ENCODE measurements at regions not wholly inside any gene's neighbourhood (a gene's known extent, or its start where the extent isn't known, plus 50 kb on each side); places are given as distances from the start of the nearest gene placed in this dataset.

DNA sequence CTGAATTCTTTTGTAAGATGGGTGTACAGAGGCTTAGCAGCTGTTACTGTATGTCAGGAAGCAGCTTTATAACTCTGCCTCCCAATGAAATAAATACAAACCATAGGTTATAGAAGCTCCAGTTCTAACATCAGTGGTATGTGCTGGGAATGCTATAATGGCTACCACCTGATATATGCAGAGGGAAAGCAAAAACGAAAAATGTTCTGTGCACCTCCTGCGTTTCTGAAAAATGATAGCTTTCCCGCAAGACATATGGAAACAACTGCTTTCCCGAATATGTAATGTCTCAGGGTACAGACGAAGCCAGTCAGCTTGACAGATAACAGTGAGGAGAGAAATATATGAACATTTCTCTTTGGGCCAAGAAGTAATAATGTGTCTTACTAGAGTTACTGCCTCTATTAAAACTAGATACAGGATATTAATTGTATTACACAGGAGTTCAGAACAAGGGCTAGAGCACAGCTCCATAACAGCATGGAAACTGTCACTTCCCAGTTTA, 517.0 kb upstream of the NRSN1 start:
- Histone ChIP-seq H3K36me3 (ENCODE audit: control insufficient read depth, insufficient read depth, low read length) (no peaks in the 10 kb centered on the region), H3K4me3 (ENCODE audit: low read depth, low read length) (no peak overlapping the region)

DNA sequence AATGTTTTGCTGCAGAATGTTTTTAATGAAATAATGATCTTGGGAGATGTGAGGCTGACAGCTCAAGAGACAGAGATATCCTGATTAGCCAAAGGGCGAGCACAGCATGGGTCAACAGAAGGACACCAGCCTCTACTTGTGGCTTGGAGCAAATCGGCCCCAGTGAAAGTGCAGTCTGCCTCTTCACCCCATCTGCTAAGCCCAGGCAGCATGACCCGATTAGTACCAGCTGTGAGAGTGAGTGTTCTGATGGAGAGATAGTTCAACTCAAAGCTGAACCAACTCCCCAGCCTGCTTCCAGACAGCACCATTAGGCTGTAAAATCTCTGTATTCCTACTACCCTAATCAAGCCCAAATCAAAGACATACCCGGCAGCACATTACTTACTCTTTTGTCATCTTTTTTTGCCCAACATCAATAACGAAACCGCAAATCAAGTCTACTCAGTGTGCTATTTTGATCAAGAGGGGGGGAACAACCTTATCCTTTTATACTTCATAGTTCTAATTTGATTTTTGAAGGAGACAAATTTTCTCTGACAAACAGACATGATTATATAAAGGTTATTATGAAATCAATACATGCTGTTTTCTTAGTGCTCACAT, 514.1 kb upstream of the NRSN1 start:
- FAIRE-seq (no peak), DNase-seq (ENCODE audit: low read depth) (no peak)
- Histone ChIP-seq H3K36me3 (ENCODE audit: control insufficient read depth, insufficient read depth, low read length) (no peaks in the 10 kb centered on the region), H3K4me3 (ENCODE audit: low read depth, low read length) (no peak overlapping the region), H3K27me3 (ENCODE audit: control insufficient read depth, insufficient read depth, low read length) (no peaks in the 10 kb centered on the region)
- TF ChIP-seq CTCF (IDR thresholded peaks at IDR 0.05; ENCODE audit: insufficient read depth, low read length, severe bottlenecking), result no peak

More for the DNA sequence above, 517.0 kb upstream of the NRSN1 start:
- TF ChIP-seq CTCF (IDR thresholded peaks at IDR 0.05; ENCODE audit: insufficient read depth, low read length, severe bottlenecking), result no peak
- FAIRE-seq (no peak), DNase-seq (ENCODE audit: low read depth) (no peak)
- no peaks in the 10 kb centered on the region for H3K27me3 ChIP-seq (ENCODE audit: control insufficient read depth, insufficient read depth, low read length)

GRCh38 chr6:23618366-23618765, 507.6 kb upstream of the NRSN1 start:
- Histone ChIP-seq H3K36me3 (ENCODE audit: control insufficient read depth, insufficient read depth, low read length) (no peaks in the 10 kb centered on the region), H3K4me3 (ENCODE audit: low read depth, low read length) (no peak overlapping the region), H3K27me3 (ENCODE audit: control insufficient read depth, insufficient read depth, low read length) (no peaks in the 10 kb centered on the region)
- FAIRE-seq, result no peak
- DNase-seq (ENCODE audit: low read depth), result no peak
- TF ChIP-seq CTCF (IDR thresholded peaks at IDR 0.05; ENCODE audit: insufficient read depth, low read length, severe bottlenecking), result no peak

DNA sequence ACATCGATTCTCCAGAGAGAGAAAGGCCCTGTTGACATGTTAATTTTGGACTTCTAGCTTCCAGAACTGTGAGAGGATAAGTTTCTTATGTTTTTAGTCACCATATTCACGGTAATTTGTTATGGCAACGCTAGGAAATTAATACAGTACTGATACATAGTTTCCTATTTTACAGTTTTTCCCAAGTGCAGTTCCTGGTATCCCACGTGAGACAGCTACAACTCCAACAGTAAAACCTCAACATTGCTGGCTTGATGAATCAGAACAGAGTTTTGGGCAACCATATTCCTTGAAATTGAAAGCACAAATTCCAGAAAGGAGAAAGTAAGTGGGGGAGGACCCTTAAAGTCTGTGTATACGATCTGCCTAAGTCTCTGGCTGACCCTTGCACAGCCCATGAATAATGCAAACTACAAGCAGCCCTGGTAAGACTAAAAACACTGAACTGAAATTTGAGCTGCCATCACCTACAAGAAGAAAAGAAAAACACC, 505.1 kb upstream of the NRSN1 start:
- DNase-seq (ENCODE audit: low read depth) (no peak), FAIRE-seq (no peak)
- no peaks in the 10 kb centered on the region for H3K27me3 ChIP-seq (ENCODE audit: control insufficient read depth, insufficient read depth, low read length)
- H3K36me3 ChIP-seq (ENCODE audit: control insufficient read depth, insufficient read depth, low read length), result no peaks in the 10 kb centered on the region
- no peak for TF ChIP-seq CTCF (IDR thresholded peaks at IDR 0.05; ENCODE audit: insufficient read depth, low read length, severe bottlenecking)
- no peak overlapping the region for H3K4me3 ChIP-seq (ENCODE audit: low read depth, low read length)

DNA sequence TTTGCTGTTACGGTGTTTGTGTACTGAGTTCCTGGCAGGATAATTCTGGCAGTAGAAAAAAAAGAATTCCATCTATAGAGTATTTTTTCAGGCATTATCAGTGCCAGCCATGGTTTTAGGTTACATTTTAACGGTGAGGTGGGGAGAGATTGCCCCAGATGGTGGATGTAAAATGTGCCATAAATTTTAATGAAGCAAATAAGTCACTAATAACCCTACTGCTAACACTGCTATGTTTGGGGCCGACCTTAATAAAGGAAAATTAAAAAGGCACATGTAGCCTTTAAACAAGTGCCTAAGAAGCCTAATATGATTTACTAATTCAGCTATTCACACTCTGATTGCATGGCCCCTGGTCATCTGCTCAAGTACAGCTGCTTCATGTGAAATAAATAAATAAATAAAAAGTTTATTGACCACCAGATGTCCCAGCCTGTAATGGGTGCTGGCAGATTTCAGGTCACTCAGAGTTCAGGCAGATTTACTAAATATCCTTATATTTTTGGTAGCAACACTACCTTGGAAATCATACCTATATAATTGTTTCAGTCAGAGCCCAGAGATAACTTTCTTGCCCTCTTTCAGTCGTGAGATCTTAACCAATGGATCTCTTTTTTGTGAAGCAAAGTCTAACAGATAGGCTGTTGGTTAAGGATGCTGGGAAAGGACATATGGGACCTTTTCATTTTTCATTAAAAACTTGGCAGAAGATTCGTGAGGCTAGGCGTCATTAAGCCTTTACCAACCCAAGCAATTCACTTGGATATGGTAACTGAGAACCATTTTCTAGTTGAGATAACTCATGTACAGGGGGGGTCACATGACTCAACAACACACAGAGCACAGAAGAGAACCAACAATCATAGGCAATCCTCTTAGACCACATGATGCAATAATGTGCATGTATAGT, 495.0 kb upstream of the NRSN1 start:
- Histone ChIP-seq H3K27me3 (ENCODE audit: control insufficient read depth, insufficient read depth, low read length) (no peaks in the 10 kb centered on the region), H3K4me3 (ENCODE audit: low read depth, low read length) (no peak overlapping the region), H3K36me3 (ENCODE audit: control insufficient read depth, insufficient read depth, low read length) (no peaks in the 10 kb centered on the region)
- DNase-seq (ENCODE audit: low read depth), result no peak
- FAIRE-seq, result no peak
- no peak for TF ChIP-seq CTCF (IDR thresholded peaks at IDR 0.05; ENCODE audit: insufficient read depth, low read length, severe bottlenecking)

Data from bronchial epithelial cell (primary cell).